H9 (cell line): ENCODE measurements at regions not wholly inside any gene's neighbourhood (a gene's known extent, or its start where the extent isn't known, plus 50 kb on each side); places are given as distances from the start of the nearest gene placed in this dataset.
A peak's percentile ranks its signal among the peaks of the same experiment; 100 is the strongest.

Experiments used
- DNase-seq: peaks from one replicate; pipeline ENCODE4 v3.0.0-alpha.2; 2017
- H2AFZ ChIP-seq: one replicate; pipeline ENCODE4 v1.6.1; 2013; ENCODE audit warnings: mild to moderate bottlenecking, low read length, control low read depth, moderate library complexity
- H2AK5ac ChIP-seq: 2 replicates; pipeline ENCODE4 v1.6.1; 2013; ENCODE audit warnings: low read length, control low read depth, mixed read lengths; ENCODE audit not compliant: insufficient read length
- H2BK120ac ChIP-seq: one replicate; pipeline ENCODE4 v1.6.1; 2013; ENCODE audit warnings: low read depth, mild to moderate bottlenecking, low read length, control low read depth, inconsistent platforms; ENCODE audit not compliant: poor library complexity, severe bottlenecking
- H2BK12ac ChIP-seq: 2 replicates; pipeline ENCODE4 v1.6.1; 2013; ENCODE audit warnings: low read length, control low read depth, mixed read lengths, low read depth; ENCODE audit not compliant: insufficient read length
- H2BK15ac ChIP-seq: 2 replicates; pipeline ENCODE4 v1.6.1; 2013; ENCODE audit warnings: low read depth, low read length, control low read depth
- H2BK20ac ChIP-seq: one replicate; pipeline ENCODE4 v1.6.1; 2013; ENCODE audit warnings: low read depth, mild to moderate bottlenecking, low read length, control low read depth, inconsistent platforms; ENCODE audit not compliant: poor library complexity, severe bottlenecking
- H2BK5ac ChIP-seq: 2 replicates; pipeline ENCODE4 v1.6.1; 2013; ENCODE audit warnings: low read length, control low read depth, mixed read lengths; ENCODE audit not compliant: insufficient read length
- H3K14ac ChIP-seq: 2 replicates; pipeline ENCODE4 v1.6.1; 2013; ENCODE audit warnings: low read length, control low read depth; ENCODE audit not compliant: insufficient read depth
- H3K18ac ChIP-seq: 2 replicates; pipeline ENCODE4 v1.6.1; 2013; ENCODE audit warnings: low read depth, mild to moderate bottlenecking, mixed read lengths, low read length, control low read depth; ENCODE audit not compliant: insufficient read length
- H3K23ac ChIP-seq: 2 replicates; pipeline ENCODE4 v1.6.1; 2013; ENCODE audit warnings: low read length, control low read depth, mixed read lengths, low read depth; ENCODE audit not compliant: insufficient read length
- H3K23me2 ChIP-seq: 2 replicates; pipeline ENCODE4 v1.6.1; 2013; ENCODE audit warnings: low read depth, mild to moderate bottlenecking, mixed read lengths, low read length, control low read depth; ENCODE audit not compliant: insufficient read length, poor library complexity, severe bottlenecking
- H3K27ac ChIP-seq: 2 replicates; pipeline ENCODE4 v1.5.1; 2013; ENCODE audit warnings: low read length, control low read depth, mixed read lengths, low read depth; ENCODE audit not compliant: insufficient read length
- H3K27me3 ChIP-seq: 2 replicates; pipeline ENCODE4 v1.6.1; 2013; ENCODE audit warnings: low read length, control low read depth, inconsistent platforms; ENCODE audit not compliant: insufficient read depth
- H3K4ac ChIP-seq: 2 replicates; pipeline ENCODE4 v1.6.1; 2013; ENCODE audit warnings: low read depth, mild to moderate bottlenecking, control low read depth, inconsistent platforms, low read length, moderate library complexity
- H3K4me1 ChIP-seq: 2 replicates; pipeline ENCODE4 v1.6.1; 2013; ENCODE audit warnings: low read length, control low read depth, inconsistent platforms; ENCODE audit not compliant: insufficient read depth
- H3K4me2 ChIP-seq: 2 replicates; pipeline ENCODE4 v1.6.1; 2013; ENCODE audit warnings: low read length, control low read depth, mixed read lengths; ENCODE audit not compliant: insufficient read length, insufficient read depth
- H3K56ac ChIP-seq: 2 replicates; pipeline ENCODE4 v1.6.1; 2013; ENCODE audit warnings: low read depth, mild to moderate bottlenecking, mixed read lengths, low read length, control low read depth; ENCODE audit not compliant: insufficient read length
- H3K79me1 ChIP-seq: 2 replicates; pipeline ENCODE4 v1.6.1; 2013; ENCODE audit warnings: low read depth, mild to moderate bottlenecking, moderate library complexity, low read length, control low read depth, inconsistent platforms; ENCODE audit not compliant: insufficient read depth, poor library complexity, severe bottlenecking
- H3K79me2 ChIP-seq: 2 replicates; pipeline ENCODE4 v1.6.1; 2013; ENCODE audit warnings: low read length, control low read depth, inconsistent platforms; ENCODE audit not compliant: insufficient read depth
- H3K9ac ChIP-seq: 2 replicates; pipeline ENCODE4 v1.6.1; 2013; ENCODE audit warnings: low read length, control low read depth, mixed read lengths; ENCODE audit not compliant: insufficient read length; ENCODE audit errors: extremely low read depth
- H3K9me3 ChIP-seq: one replicate; pipeline ENCODE4 v1.6.1; 2013; ENCODE audit warnings: low read depth, low read length, inconsistent platforms; ENCODE audit not compliant: control insufficient read depth
- H3T11ph ChIP-seq: one replicate; pipeline ENCODE4 v1.6.1; 2013; ENCODE audit warnings: mild to moderate bottlenecking, low read length, control low read depth, inconsistent platforms
- H4K20me1 ChIP-seq: one replicate; pipeline ENCODE4 v1.6.1; 2013; ENCODE audit not compliant: control insufficient read depth, insufficient read length, insufficient read depth
- H4K5ac ChIP-seq: 2 replicates; pipeline ENCODE4 v1.6.1; 2013; ENCODE audit warnings: low read depth, mild to moderate bottlenecking, mixed read lengths, low read length, control low read depth; ENCODE audit not compliant: insufficient read length
- H4K8ac ChIP-seq: replicated peaks from 2 replicates; pipeline ENCODE4 v1.6.1; 2013; ENCODE audit warnings: low read length, control low read depth, mixed read lengths, low read depth; ENCODE audit not compliant: insufficient read length
- H4K91ac ChIP-seq: 2 replicates; pipeline ENCODE4 v1.6.1; 2013; ENCODE audit warnings: low read depth, mild to moderate bottlenecking, moderate library complexity, mixed read lengths, low read length, control low read depth; ENCODE audit not compliant: insufficient read length
- H3K27ac Mint-ChIP-seq, 3 experiments: 2 replicates in 2 of 3; 3 replicates in 1 of 3; pipeline ENCODE4 v1.8.0; 2020 to 2021; ENCODE audit warnings: mixed read lengths in 3 of 3, mild to moderate bottlenecking in 1 of 3, moderate library complexity in 1 of 3
- H3K27me3 Mint-ChIP-seq: 2 replicates; pipeline ENCODE4 v1.8.0; 2021; ENCODE audit warnings: low read depth, mild to moderate bottlenecking, moderate library complexity, mixed read lengths
- H3K36me3 Mint-ChIP-seq, 3 experiments: 2 replicates in 2 of 3; 3 replicates in 1 of 3; pipeline ENCODE4 v1.8.0; 2020 to 2021; ENCODE audit warnings: low read depth in 3 of 3, mixed read lengths in 3 of 3; ENCODE audit not compliant: insufficient read depth in 1 of 3
- H3K4me1 Mint-ChIP-seq, 2 experiments: 2 replicates each; pipeline ENCODE4 v1.8.0; 2020; ENCODE audit warnings: mixed read lengths in 2 of 2
- H3K4me3 Mint-ChIP-seq, 2 experiments: 2 replicates in 1 of 2; 3 replicates in 1 of 2; pipeline ENCODE4 v1.8.0; 2020 to 2021; ENCODE audit warnings: mild to moderate bottlenecking in 2 of 2, mixed read lengths in 2 of 2, moderate library complexity in 1 of 2
- H3K9me3 Mint-ChIP-seq, 2 experiments: 2 replicates in 1 of 2; 3 replicates in 1 of 2; pipeline ENCODE4 v1.8.0; 2020; ENCODE audit warnings: mild to moderate bottlenecking in 2 of 2, mixed read lengths in 2 of 2, moderate library complexity in 1 of 2
- WGBS: extraction: QIAGEN DNeasy Blood & Tissue Kit; methylation state at CpG from one replicate; pipeline ENCODE4 v1.1.7; 2013; ENCODE audit warnings: missing lambda C conversion rate, low lambda C conversion rate, mixed read lengths; ENCODE audit not compliant: insufficient read length; ENCODE audit errors: extremely low coverage; 5-methylcytosine and 5-hydroxymethylcytosine counted together
- TF ChIP-seq, protein P1 (sequence below): fragments of 200-600 bp; sonication (generic); conservative IDR thresholded peaks from 3 replicates; pipeline ENCODE4 v1.8.0; 2021; ENCODE audit warnings: antibody characterized with exemption, mild to moderate bottlenecking

DNA sequence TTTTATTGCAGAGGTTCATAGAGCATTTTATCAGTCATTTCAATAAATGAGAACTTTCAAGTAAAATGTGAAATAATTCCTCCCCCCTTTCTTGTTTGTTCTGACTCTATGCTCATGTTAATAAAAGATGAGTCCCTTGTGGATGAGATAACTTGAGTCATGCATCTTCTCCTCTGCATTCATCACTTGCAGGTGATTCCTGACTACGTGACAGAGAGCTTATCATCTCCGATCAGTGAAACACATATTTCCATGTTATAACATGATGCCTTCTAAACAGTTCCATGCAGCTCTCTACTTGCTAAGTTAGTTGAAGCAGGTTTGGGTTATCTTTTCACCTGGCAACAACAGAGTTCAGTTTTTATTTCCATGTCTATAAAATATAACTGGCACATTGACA, 160.1 kb upstream of the ANKRD50 start:
- no CpG with 5 or more reads among the region's 2 CpGs for WGBS
- Histone ChIP-seq H3K18ac (no peak overlapping the region), H4K5ac (no peak overlapping the region), H3K4ac (no peak overlapping the region), H3K9me3 (peaks cover 9% of the 10 kb centered on the region), H3K56ac (no peak overlapping the region), H2AFZ (no peak overlapping the region), H3K14ac (no peak overlapping the region), H3K4me1 (peaks cover 3% of the 10 kb centered on the region; the same call in 1 of the 2 replicates), H2BK12ac (no peak overlapping the region), H3K9ac (no peak overlapping the region), H2AK5ac (no peak overlapping the region), H3K4me2 (no peak overlapping the region), H2BK15ac (no peak overlapping the region), H2BK20ac (no peak overlapping the region), H4K91ac (no peak overlapping the region), H3K27me3 (no peaks in the 10 kb centered on the region), H2BK5ac (no peak overlapping the region), H3K79me1 (no peaks in the 10 kb centered on the region), H3K27ac (no peak overlapping the region), H3K79me2 (no peaks in the 10 kb centered on the region), H3T11ph (no peak overlapping the region), H4K20me1 (no peaks in the 10 kb centered on the region), H2BK120ac (no peak overlapping the region), H3K23me2 (no peaks in the 10 kb centered on the region), H3K23ac (no peak overlapping the region), H4K8ac (no peak overlapping the region)
- TF ChIP-seq, protein P1, sequence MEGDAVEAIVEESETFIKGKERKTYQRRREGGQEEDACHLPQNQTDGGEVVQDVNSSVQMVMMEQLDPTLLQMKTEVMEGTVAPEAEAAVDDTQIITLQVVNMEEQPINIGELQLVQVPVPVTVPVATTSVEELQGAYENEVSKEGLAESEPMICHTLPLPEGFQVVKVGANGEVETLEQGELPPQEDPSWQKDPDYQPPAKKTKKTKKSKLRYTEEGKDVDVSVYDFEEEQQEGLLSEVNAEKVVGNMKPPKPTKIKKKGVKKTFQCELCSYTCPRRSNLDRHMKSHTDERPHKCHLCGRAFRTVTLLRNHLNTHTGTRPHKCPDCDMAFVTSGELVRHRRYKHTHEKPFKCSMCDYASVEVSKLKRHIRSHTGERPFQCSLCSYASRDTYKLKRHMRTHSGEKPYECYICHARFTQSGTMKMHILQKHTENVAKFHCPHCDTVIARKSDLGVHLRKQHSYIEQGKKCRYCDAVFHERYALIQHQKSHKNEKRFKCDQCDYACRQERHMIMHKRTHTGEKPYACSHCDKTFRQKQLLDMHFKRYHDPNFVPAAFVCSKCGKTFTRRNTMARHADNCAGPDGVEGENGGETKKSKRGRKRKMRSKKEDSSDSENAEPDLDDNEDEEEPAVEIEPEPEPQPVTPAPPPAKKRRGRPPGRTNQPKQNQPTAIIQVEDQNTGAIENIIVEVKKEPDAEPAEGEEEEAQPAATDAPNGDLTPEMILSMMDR: no peak
- H3K9me3 Mint-ChIP-seq: peaks cover 17 to 20% of the 10 kb centered on the region in 2 experiments
- H3K27ac Mint-ChIP-seq: peak overlapping the region in 1 of 3 experiments; percentile 45; a peak in 1 of 7 replicates
- H3K4me3 Mint-ChIP-seq: no peak overlapping the region
- peaks cover 18 to 28% (median 20%) of the 10 kb centered on the region in 3 experiments for H3K36me3 Mint-ChIP-seq
- DNase-seq: no peak
- peaks cover 29 to 30% of the 10 kb centered on the region in 2 experiments for H3K4me1 Mint-ChIP-seq
- H3K27me3 Mint-ChIP-seq: no peaks in the 10 kb centered on the region; the same call in 1 of the 2 replicates
